Esophagus muscularis mucosa (tissue), 4 donors: ENCODE measurements at regions not wholly inside any gene's neighbourhood (a gene's known extent, or its start where the extent isn't known, plus 50 kb on each side); places are given as distances from the start of the nearest gene placed in this dataset.

ENCODE experiments used
- DNase-seq: peaks from one replicate; pipeline ENCODE4 v3.0.0-alpha.2; 2017; ENCODE audit errors: extremely low spot score
- H3K27ac ChIP-seq, 4 donors: fragments of 200-600 bp; sonication (generic); replicated peaks in 1 of 4; 1 replicate in 3 of 4; 2 replicates in 1 of 4; pipeline ENCODE4 v1.5.1; 2016 to 2019; ENCODE audit warnings: mild to moderate bottlenecking in 1 of 4
- H3K27me3 ChIP-seq, 4 donors: fragments of 200-600 bp; sonication (generic); one replicate each; pipeline versions ENCODE4 v1.5.1 to v1.6.0; 2016 to 2019
- H3K36me3 ChIP-seq, 4 donors: fragments of 200-600 bp; sonication (generic); one replicate each; pipeline ENCODE4 v1.5.1; 2016 to 2019
- H3K4me1 ChIP-seq, 4 donors: fragments of 200-600 bp; sonication (generic); one replicate each; pipeline ENCODE4 v1.5.1; 2016 to 2019
- H3K4me3 ChIP-seq, 4 donors: fragments of 200-600 bp; sonication (generic); 1 replicate in 2 of 4; 2 replicates in 2 of 4; pipeline ENCODE4 v1.5.1; 2016 to 2019; ENCODE audit warnings: mild to moderate bottlenecking in 4 of 4, moderate library complexity in 1 of 4
- H3K9me3 ChIP-seq, 4 donors: fragments of 200-600 bp; sonication (generic); 1 replicate in 3 of 4; 2 replicates in 1 of 4; pipeline ENCODE4 v1.5.1; 2016 to 2019
- EP300 ChIP-seq: sonication (generic); formaldehyde crosslinking; IDR thresholded peaks from one replicate; pipeline ENCODE4 v1.6.1; 2017; ENCODE audit warnings: antibody characterized with exemption
- POLR2A ChIP-seq: fragments of 450-650 bp; IDR thresholded peaks from one replicate; pipeline ENCODE4 v1.6.1; 2017; ENCODE audit warnings: antibody characterized with exemption, moderate library complexity, mild to moderate bottlenecking, low read depth
- POLR2AphosphoS5 ChIP-seq, 2 donors: sonication (generic); formaldehyde crosslinking; IDR thresholded peaks; one replicate each; pipeline ENCODE4 v1.6.1; 2017; ENCODE audit warnings: antibody characterized with exemption in 2 of 2
- WGBS: methylation state at CpG from one replicate; pipeline ENCODE4 v1.1.5; 2018; 5-methylcytosine and 5-hydroxymethylcytosine counted together
- intact Hi-C: fragments of 100-400 bp; cut with DNase I; formaldehyde crosslinking; loops from one replicate; pipeline ENCODE4 v1.15.1; 2023
- TF ChIP-seq, protein P1 (sequence below), 3 experiments: fragments of 200-600 bp in 2 of 3; fragments of 450-650 bp in 1 of 3; sonication (generic) in 2 of 3; IDR thresholded peaks; one replicate each; pipeline ENCODE4 v1.5.1; 2017 to 2019; ENCODE audit warnings: antibody characterized with exemption in 3 of 3, mild to moderate bottlenecking in 2 of 3, moderate library complexity in 1 of 3

GRCh38 chr15:95277266-95277665, 1045.9 kb downstream of the MCTP2 start:
- TF ChIP-seq, protein P1, sequence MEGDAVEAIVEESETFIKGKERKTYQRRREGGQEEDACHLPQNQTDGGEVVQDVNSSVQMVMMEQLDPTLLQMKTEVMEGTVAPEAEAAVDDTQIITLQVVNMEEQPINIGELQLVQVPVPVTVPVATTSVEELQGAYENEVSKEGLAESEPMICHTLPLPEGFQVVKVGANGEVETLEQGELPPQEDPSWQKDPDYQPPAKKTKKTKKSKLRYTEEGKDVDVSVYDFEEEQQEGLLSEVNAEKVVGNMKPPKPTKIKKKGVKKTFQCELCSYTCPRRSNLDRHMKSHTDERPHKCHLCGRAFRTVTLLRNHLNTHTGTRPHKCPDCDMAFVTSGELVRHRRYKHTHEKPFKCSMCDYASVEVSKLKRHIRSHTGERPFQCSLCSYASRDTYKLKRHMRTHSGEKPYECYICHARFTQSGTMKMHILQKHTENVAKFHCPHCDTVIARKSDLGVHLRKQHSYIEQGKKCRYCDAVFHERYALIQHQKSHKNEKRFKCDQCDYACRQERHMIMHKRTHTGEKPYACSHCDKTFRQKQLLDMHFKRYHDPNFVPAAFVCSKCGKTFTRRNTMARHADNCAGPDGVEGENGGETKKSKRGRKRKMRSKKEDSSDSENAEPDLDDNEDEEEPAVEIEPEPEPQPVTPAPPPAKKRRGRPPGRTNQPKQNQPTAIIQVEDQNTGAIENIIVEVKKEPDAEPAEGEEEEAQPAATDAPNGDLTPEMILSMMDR (IDR thresholded peaks at IDR 0.05), result no peak
- TF ChIP-seq POLR2AphosphoS5 (IDR thresholded peaks at IDR 0.05), result no peak
- no peak for TF ChIP-seq POLR2A
- TF ChIP-seq EP300, result no peak
- Histone ChIP-seq H3K4me1 (peaks cover 5 to 37% (median 33%) of the 10 kb centered on the region in 4 donors), H3K36me3 (no peaks in the 10 kb centered on the region), H3K27me3 (no peaks in the 10 kb centered on the region), H3K27ac (peak overlapping the region; percentile 66 to 77 (median 68)), H3K4me3 (no peak overlapping the region), H3K9me3 (no peaks in the 10 kb centered on the region)
- no peak for DNase-seq
- WGBS, result 57% methylated on average over 3 of the region's 3 CpGs
- intact Hi-C loops, result no loop called here

DNA sequence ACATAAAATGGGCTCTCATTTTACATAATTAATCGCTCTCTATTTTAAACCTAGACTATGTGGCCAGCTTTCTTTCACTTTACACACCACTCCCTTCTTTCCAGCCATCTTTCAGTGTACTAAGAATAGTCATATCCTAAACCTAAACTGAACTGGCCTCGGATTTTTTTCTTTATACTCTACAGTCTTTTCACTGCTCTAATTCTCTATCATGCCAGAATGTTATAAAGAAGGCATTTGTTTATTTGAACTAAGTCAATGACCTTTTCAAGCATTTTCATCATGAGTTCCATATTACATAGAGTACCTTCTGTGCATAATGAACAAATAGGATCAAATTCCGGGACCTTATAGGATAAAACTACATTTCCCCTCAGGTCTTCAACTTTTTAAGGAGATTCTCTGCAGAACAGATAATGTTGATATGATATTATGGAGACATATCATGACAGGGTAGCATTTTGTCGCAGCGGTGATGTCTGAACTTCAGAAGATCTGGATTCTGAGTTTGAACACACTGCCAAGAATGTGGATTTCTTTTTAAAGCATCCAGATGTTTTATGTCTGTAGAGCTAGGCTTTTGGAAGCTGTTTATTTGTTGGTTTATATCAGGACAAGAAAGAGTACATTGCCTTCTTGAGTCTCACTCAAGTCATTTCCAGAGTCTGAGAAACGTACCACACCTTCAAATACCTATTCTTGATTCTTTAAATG, 1047.3 kb downstream of the MCTP2 start:
- intact Hi-C loops, result no loop called here

DNA sequence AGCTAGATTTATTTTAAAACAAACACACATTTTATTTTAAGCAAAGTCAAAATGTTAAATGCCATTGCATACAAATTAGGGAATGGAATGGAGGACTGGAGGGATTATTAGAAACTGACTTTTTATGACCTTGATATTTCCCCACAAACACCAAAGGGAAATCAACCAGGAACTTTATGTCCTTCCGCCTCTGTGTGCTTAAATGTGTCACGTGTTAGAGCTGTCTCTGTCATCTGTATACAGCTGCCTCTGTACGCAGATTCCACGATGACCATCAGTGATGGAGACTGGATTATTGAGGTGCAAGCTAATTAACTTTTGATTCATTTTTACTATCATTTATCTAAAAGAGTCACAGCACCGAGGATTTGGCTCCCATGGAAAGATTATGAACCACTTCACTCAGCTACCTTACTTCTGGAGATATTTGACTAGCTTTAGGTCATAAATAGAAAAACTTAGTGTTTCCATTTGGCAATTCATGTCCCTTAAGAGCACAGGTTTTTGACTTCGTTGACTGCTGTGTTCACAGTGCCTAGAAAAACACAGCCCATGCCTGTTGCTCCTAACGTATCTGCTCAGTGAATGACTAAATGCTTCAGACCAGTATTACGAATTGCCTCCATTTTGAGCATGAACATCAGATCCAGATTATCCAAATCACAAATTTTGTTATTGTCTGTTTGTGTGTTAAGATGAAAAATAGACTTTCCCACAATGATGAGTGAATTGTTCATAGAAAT, 1048.1 kb downstream of the MCTP2 start:
- intact Hi-C loops, result no loop called here
- Histone ChIP-seq H3K36me3 (no peaks in the 10 kb centered on the region), H3K4me1 (peaks cover 5 to 37% (median 33%) of the 10 kb centered on the region in 4 donors), H3K27ac (peak overlapping the region; percentile 66 to 77 (median 68)), H3K4me3 (no peak overlapping the region), H3K27me3 (no peaks in the 10 kb centered on the region), H3K9me3 (no peaks in the 10 kb centered on the region)
- DNase-seq, result no peak
- 69% methylated on average over 8 of the region's 8 CpGs for WGBS
- peak; percentile 15 to 56 for TF ChIP-seq POLR2AphosphoS5 (IDR thresholded peaks at IDR 0.05)
- TF ChIP-seq, protein P1 (IDR thresholded peaks at IDR 0.05), result no peak

More for the DNA sequence above, 1047.3 kb downstream of the MCTP2 start:
- Histone ChIP-seq H3K9me3 (no peaks in the 10 kb centered on the region), H3K4me3 (no peak overlapping the region), H3K27me3 (no peaks in the 10 kb centered on the region), H3K36me3 (no peaks in the 10 kb centered on the region), H3K27ac (peak overlapping the region; percentile 66 to 77 (median 68)), H3K4me1 (peaks cover 5 to 37% (median 33%) of the 10 kb centered on the region in 4 donors)
- TF ChIP-seq POLR2AphosphoS5 (IDR thresholded peaks at IDR 0.05), result no peak
- TF ChIP-seq, protein P1 (IDR thresholded peaks at IDR 0.05), result no peak
- TF ChIP-seq POLR2A, result no peak
- TF ChIP-seq EP300, result no peak
- WGBS, result 34% methylated on average over 6 of the region's 6 CpGs
- no peak for DNase-seq

DNA sequence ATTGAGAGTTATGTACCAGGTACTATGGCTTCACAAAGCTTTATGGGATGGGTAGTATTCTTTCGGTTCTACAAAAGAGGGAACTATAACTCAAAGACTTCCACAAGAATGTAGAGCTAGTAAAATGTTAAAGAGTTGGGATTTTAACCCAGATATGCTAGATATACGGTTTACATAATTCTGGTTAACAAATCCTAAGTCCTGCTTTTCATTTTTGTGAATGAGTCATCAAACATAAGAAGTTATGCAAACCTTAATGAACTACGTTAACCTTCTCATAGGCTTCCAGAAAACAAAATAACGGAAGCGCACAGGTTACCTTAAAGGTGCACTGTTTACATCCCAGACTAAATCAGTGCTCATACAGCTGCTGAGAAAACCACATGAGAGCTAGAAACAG, 1049.3 kb downstream of the MCTP2 start:
- intact Hi-C loops, result no loop called here
- Histone ChIP-seq H3K4me3 (no peak overlapping the region), H3K36me3 (no peaks in the 10 kb centered on the region), H3K4me1 (peaks cover 5 to 43% (median 35%) of the 10 kb centered on the region in 4 donors), H3K9me3 (no peaks in the 10 kb centered on the region), H3K27ac (peak overlapping the region in 2 of 4 donors; percentile 12 to 66), H3K27me3 (no peaks in the 10 kb centered on the region)
- TF ChIP-seq, protein P1 (IDR thresholded peaks at IDR 0.05), result no peak
- no peak for TF ChIP-seq POLR2A
- no peak for TF ChIP-seq POLR2AphosphoS5 (IDR thresholded peaks at IDR 0.05)
- TF ChIP-seq EP300, result no peak
- WGBS, result 91% methylated on average over 5 of the region's 5 CpGs
- no peak for DNase-seq
